Uterus (tissue), 2 donors: ENCODE measurements at regions not wholly inside any gene's neighbourhood (a gene's known extent, or its start where the extent isn't known, plus 50 kb on each side); places are given as distances from the start of the nearest gene placed in this dataset.

Experiments used
- CTCF ChIP-seq, 4 experiments: fragments of 200-600 bp in 2 of 4; fragments of 450-650 bp in 2 of 4; sonication (generic) in 2 of 4; IDR thresholded peaks; one replicate each; pipeline ENCODE4 v1.5.1; 2016 to 2019; ENCODE audit warnings: antibody characterized with exemption in 4 of 4, mild to moderate bottlenecking in 2 of 4, moderate library complexity in 1 of 4
- POLR2A ChIP-seq, 2 donors: fragments of 450-650 bp; IDR thresholded peaks; one replicate each; pipeline ENCODE4 v1.6.1; 2016; ENCODE audit warnings: antibody characterized with exemption in 2 of 2, mild to moderate bottlenecking in 1 of 2, moderate library complexity in 1 of 2

GRCh38 chr1:55347041-55347440, 131.9 kb upstream of the USP24 start:
- no peak for TF ChIP-seq CTCF (IDR thresholded peaks at IDR 0.05)
- no peak for TF ChIP-seq POLR2A (IDR thresholded peaks at IDR 0.05)
